ENCODE measurements at regions not wholly inside any gene's neighbourhood (a gene's known extent, or its start where the extent isn't known, plus 50 kb on each side); places are given as distances from the start of the nearest gene placed in this dataset.
"Not testable (repeated sequence)": the region's sequence is repeated elsewhere in the genome, so short reads cannot be mapped to it uniquely, and the experiment has no call there.

- H3K36me3 ChIP-seq (ENCODE audit: control insufficient read depth, insufficient read depth, low read length); H3K9me3 ChIP-seq (ENCODE audit: control insufficient read depth, low read length); H3K27ac ChIP-seq (ENCODE audit: low read depth, low read length, severe bottlenecking); H3K4me3 ChIP-seq (ENCODE audit: extremely low read depth, insufficient read depth, low read length, poor library complexity, severe bottlenecking); H3K4me1 ChIP-seq (ENCODE audit: control insufficient read depth, insufficient read depth, low read length, poor library complexity, severe bottlenecking): not testable (repeated sequence)
- WGBS, 2 experiments (ENCODE audit: insufficient coverage in 2 of 2) = 92 to 100% methylated on average over 1 to 2 of the region's 2 CpGs
These were observed 628.4 kb upstream of the PRR20A start for GRCh38 chr13:56512336-56512735.

- Histone ChIP-seq H3K4me3 (ENCODE audit: extremely low read depth, insufficient read depth, low read length, poor library complexity, severe bottlenecking) (no peak overlapping the region), H3K4me1 (ENCODE audit: control insufficient read depth, insufficient read depth, low read length, poor library complexity, severe bottlenecking) (no peaks in the 10 kb centered on the region), H3K9me3 (ENCODE audit: control insufficient read depth, low read length) (no peaks in the 10 kb centered on the region), H3K27ac (ENCODE audit: low read depth, low read length, severe bottlenecking) (no peak overlapping the region), H3K36me3 (ENCODE audit: control insufficient read depth, insufficient read depth, low read length) (no peaks in the 10 kb centered on the region)
- WGBS, 2 experiments (ENCODE audit: insufficient coverage in 2 of 2) = 100% methylated on average over 1 of the region's 1 CpG; no CpG with 5 or more reads in 1 of the 2 experiments
These were observed 625.3 kb upstream of the PRR20A start for GRCh38 chr13:56515441-56515840.

- H3K36me3 ChIP-seq (ENCODE audit: control insufficient read depth, insufficient read depth, low read length) = no peaks in the 10 kb centered on the region
- no peak overlapping the region for H3K27ac ChIP-seq (ENCODE audit: low read depth, low read length, severe bottlenecking)
- no CpG with 5 or more reads among the region's 1 CpG for WGBS, 2 experiments (ENCODE audit: insufficient coverage in 2 of 2)
- H3K9me3 ChIP-seq (ENCODE audit: control insufficient read depth, low read length) = peaks cover 5% of the 10 kb centered on the region
- no peak overlapping the region for H3K4me3 ChIP-seq (ENCODE audit: extremely low read depth, insufficient read depth, low read length, poor library complexity, severe bottlenecking)
- no peaks in the 10 kb centered on the region for H3K4me1 ChIP-seq (ENCODE audit: control insufficient read depth, insufficient read depth, low read length, poor library complexity, severe bottlenecking)
These were observed 612.5 kb upstream of the PRR20A start for GRCh38 chr13:56528040-56528790.

DNA sequence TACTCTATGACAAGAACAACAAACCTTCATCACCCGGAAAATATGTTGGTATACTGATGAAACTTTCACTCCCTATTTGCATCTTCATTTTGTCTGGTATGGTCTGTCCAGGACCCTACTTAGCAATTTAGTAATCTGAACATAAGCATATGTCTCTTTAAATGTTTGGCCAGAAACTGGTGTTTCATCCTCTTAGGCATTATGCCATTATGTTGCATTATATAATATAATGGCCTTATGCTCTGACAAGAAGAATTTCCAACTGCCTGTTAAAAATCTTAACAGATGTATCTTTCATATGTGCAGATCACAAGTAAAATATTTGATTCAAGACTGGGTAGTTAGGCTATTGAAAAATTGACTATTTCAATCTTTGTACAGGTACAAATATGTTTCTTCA is 610.6 kb upstream of the PRR20A start:
- Histone ChIP-seq H3K9me3 (ENCODE audit: control insufficient read depth, low read length) (no peaks in the 10 kb centered on the region), H3K27ac (ENCODE audit: low read depth, low read length, severe bottlenecking) (no peak overlapping the region), H3K4me1 (ENCODE audit: control insufficient read depth, insufficient read depth, low read length, poor library complexity, severe bottlenecking) (no peaks in the 10 kb centered on the region), H3K4me3 (ENCODE audit: extremely low read depth, insufficient read depth, low read length, poor library complexity, severe bottlenecking) (no peak overlapping the region), H3K36me3 (ENCODE audit: control insufficient read depth, insufficient read depth, low read length) (no peaks in the 10 kb centered on the region)
- no CpG with 5 or more reads among the region's 1 CpG for WGBS, 2 experiments (ENCODE audit: insufficient coverage in 2 of 2)

- WGBS, 2 experiments (ENCODE audit: insufficient coverage in 2 of 2) = 86 to 98% methylated on average over 5 to 6 of the region's 11 CpGs
- not testable (repeated sequence) for H3K27ac ChIP-seq (ENCODE audit: low read depth, low read length, severe bottlenecking); H3K4me1 ChIP-seq (ENCODE audit: control insufficient read depth, insufficient read depth, low read length, poor library complexity, severe bottlenecking); H3K9me3 ChIP-seq (ENCODE audit: control insufficient read depth, low read length); H3K4me3 ChIP-seq (ENCODE audit: extremely low read depth, insufficient read depth, low read length, poor library complexity, severe bottlenecking); H3K36me3 ChIP-seq (ENCODE audit: control insufficient read depth, insufficient read depth, low read length)
These were observed 592.8 kb upstream of the PRR20A start for GRCh38 chr13:56547921-56548320.

DNA sequence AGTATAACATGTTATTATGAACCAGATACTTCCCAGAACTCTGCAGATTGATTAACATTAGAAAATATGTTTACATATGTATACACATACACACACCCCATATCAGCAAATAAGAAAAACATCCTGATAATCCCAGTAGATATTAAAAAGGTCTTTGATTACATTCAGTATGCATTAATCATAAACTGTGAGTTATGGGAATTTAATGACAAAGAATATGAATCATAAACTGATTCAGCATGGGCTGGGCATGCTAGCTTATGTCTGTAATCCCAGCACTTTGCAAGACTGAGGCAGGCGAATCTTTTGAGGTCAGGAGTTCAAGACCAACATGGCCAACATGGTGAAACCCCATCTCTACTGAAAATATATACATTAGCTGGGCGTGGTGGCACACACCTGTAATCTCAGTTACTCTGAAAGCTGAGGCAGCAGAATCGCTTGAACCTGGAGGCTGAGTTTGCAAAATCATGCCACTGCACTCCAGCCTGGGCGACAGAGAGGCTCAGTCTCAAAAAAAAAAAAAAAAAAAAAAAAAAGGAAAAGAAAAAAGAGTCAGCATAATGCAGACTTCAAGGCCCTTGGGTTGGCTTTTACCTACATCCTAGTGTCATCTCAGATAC is 581.9 kb upstream of the PRR20A start:
- no peak overlapping the region for H3K27ac ChIP-seq (ENCODE audit: low read depth, low read length, severe bottlenecking)
- H3K4me1 ChIP-seq (ENCODE audit: control insufficient read depth, insufficient read depth, low read length, poor library complexity, severe bottlenecking) = no peaks in the 10 kb centered on the region
- H3K4me3 ChIP-seq (ENCODE audit: extremely low read depth, insufficient read depth, low read length, poor library complexity, severe bottlenecking) = no peak overlapping the region
- H3K9me3 ChIP-seq (ENCODE audit: control insufficient read depth, low read length) = no peaks in the 10 kb centered on the region
- WGBS, 2 experiments (ENCODE audit: insufficient coverage in 2 of 2) = 85 to 87% methylated on average over 2 to 3 of the region's 4 CpGs
- no peaks in the 10 kb centered on the region for H3K36me3 ChIP-seq (ENCODE audit: control insufficient read depth, insufficient read depth, low read length)

GRCh38 chr13:56561327-56561726 is 579.4 kb upstream of the PRR20A start:
- Histone ChIP-seq H3K36me3 (ENCODE audit: control insufficient read depth, insufficient read depth, low read length) (no peaks in the 10 kb centered on the region), H3K27ac (ENCODE audit: low read depth, low read length, severe bottlenecking) (no peak overlapping the region), H3K9me3 (ENCODE audit: control insufficient read depth, low read length) (no peaks in the 10 kb centered on the region), H3K4me1 (ENCODE audit: control insufficient read depth, insufficient read depth, low read length, poor library complexity, severe bottlenecking) (no peaks in the 10 kb centered on the region), H3K4me3 (ENCODE audit: extremely low read depth, insufficient read depth, low read length, poor library complexity, severe bottlenecking) (no peak overlapping the region)
- 100% methylated on average over 1 of the region's 2 CpGs; no CpG with 5 or more reads in 1 of the 2 experiments for WGBS, 2 experiments (ENCODE audit: insufficient coverage in 2 of 2)

DNA sequence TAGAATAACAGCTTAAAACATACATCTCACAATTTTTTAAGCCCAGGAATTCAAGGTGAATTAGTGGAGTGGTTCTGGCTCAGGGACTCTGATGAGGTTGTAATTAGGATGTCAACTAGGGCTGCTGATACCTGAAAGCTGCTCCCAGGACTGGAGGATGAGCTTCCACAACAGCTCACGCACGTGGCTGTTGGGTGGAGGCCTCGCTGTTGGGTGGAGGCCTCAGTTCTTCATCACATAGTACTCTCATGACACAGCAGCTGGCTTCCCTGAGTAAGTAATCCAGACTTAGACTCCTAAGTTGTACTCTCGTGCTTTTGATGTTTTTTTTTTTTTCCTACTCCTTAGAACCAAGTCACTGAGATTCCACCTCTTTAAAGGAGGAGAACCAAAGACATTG is 577.1 kb upstream of the PRR20A start:
- Histone ChIP-seq H3K36me3 (ENCODE audit: control insufficient read depth, insufficient read depth, low read length) (no peaks in the 10 kb centered on the region), H3K4me3 (ENCODE audit: extremely low read depth, insufficient read depth, low read length, poor library complexity, severe bottlenecking) (no peak overlapping the region), H3K4me1 (ENCODE audit: control insufficient read depth, insufficient read depth, low read length, poor library complexity, severe bottlenecking) (no peaks in the 10 kb centered on the region), H3K27ac (ENCODE audit: low read depth, low read length, severe bottlenecking) (no peak overlapping the region), H3K9me3 (ENCODE audit: control insufficient read depth, low read length) (no peaks in the 10 kb centered on the region)
- 81 to 89% methylated on average over 3 to 4 of the region's 4 CpGs for WGBS, 2 experiments (ENCODE audit: insufficient coverage in 2 of 2)

DNA sequence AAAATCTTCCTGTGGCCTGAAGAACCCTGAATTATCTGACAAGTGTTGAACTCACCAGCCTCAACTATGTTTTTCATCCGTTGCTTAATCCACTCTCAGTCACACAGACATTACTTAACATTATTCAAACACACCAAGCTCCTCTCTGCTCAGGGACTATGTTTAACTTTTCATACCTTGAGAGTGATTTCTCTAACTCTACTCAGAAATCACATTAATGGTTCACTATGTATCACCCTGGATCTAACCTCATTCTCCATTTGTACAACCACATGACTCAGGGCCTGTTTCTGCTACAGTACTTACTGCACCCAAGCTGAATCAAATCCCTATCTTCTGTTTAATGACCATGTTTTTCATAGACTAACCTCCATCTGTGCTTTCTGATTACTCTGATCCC is 553.7 kb upstream of the PRR20A start:
- Histone ChIP-seq H3K27ac (ENCODE audit: low read depth, low read length, severe bottlenecking) (no peak overlapping the region), H3K4me3 (ENCODE audit: extremely low read depth, insufficient read depth, low read length, poor library complexity, severe bottlenecking) (no peak overlapping the region), H3K36me3 (ENCODE audit: control insufficient read depth, insufficient read depth, low read length) (no peaks in the 10 kb centered on the region), H3K9me3 (ENCODE audit: control insufficient read depth, low read length) (no peaks in the 10 kb centered on the region), H3K4me1 (ENCODE audit: control insufficient read depth, insufficient read depth, low read length, poor library complexity, severe bottlenecking) (no peaks in the 10 kb centered on the region)
- whole genome bisulfite sequencing, 2 experiments (ENCODE audit: insufficient coverage in 2 of 2) = 86 to 100% methylated on average over 1 of the region's 1 CpG

- no peak overlapping the region for H3K27ac ChIP-seq (ENCODE audit: low read depth, low read length, severe bottlenecking)
- H3K36me3 ChIP-seq (ENCODE audit: control insufficient read depth, insufficient read depth, low read length) = no peaks in the 10 kb centered on the region
- H3K9me3 ChIP-seq (ENCODE audit: control insufficient read depth, low read length) = no peaks in the 10 kb centered on the region
- no peak overlapping the region for H3K4me3 ChIP-seq (ENCODE audit: extremely low read depth, insufficient read depth, low read length, poor library complexity, severe bottlenecking)
- 100% methylated on average over 2 of the region's 4 CpGs; no CpG with 5 or more reads in 1 of the 2 experiments for WGBS, 2 experiments (ENCODE audit: insufficient coverage in 2 of 2)
- no peaks in the 10 kb centered on the region for H3K4me1 ChIP-seq (ENCODE audit: control insufficient read depth, insufficient read depth, low read length, poor library complexity, severe bottlenecking)
These were observed 525.1 kb upstream of the PRR20A start for GRCh38 chr13:56615572-56615971.

- Histone ChIP-seq H3K27ac (ENCODE audit: low read depth, low read length, severe bottlenecking) (no peak overlapping the region), H3K36me3 (ENCODE audit: control insufficient read depth, insufficient read depth, low read length) (no peaks in the 10 kb centered on the region), H3K9me3 (ENCODE audit: control insufficient read depth, low read length) (peaks cover 7% of the 10 kb centered on the region), H3K4me1 (ENCODE audit: control insufficient read depth, insufficient read depth, low read length, poor library complexity, severe bottlenecking) (no peaks in the 10 kb centered on the region), H3K4me3 (ENCODE audit: extremely low read depth, insufficient read depth, low read length, poor library complexity, severe bottlenecking) (no peak overlapping the region)
- 76 to 90% methylated on average over 3 to 4 of the region's 4 CpGs for WGBS, 2 experiments (ENCODE audit: insufficient coverage in 2 of 2)
These were observed 517.9 kb upstream of the PRR20A start for GRCh38 chr13:56622840-56623239.

Data from mesodermal cell (in vitro differentiated cells).